HCT116 (cell line): ENCODE measurements at regions not wholly inside any gene's neighbourhood (a gene's known extent, or its start where the extent isn't known, plus 50 kb on each side); places are given as distances from the start of the nearest gene placed in this dataset.

Source experiments
- ATAC-seq: fragments of 200-7000 bp; cut with Tn5 transposase; 2 replicates; pipeline ENCODE4 v1.9.1; 2020; ENCODE audit warnings: mild to moderate bottlenecking, moderate library complexity
- BruUV-seq: library from RNA; stranded (reverse); fragments of 400-500 nt; replicated peaks from 2 replicates; lab custom pipeline; 2021; lab: Mats Ljungman, UMichigan
- CTCF ChIA-PET: fragments of 300-600 bp; sonication (Branson Sonifier 250); formaldehyde crosslinking; loops from one replicate; lab custom pipeline; 2021; ENCODE audit warnings: antibody characterized with exemption; lab: Charles Lee
- POLR2A ChIA-PET: fragments of 300-600, 350-600 bp; sonication (Branson Sonifier 250); formaldehyde crosslinking; loops from one replicate; lab custom pipeline; 2021; ENCODE audit warnings: antibody characterized with exemption; lab: Charles Lee
- RAD21 ChIA-PET, 2 experiments: fragments of 300-600 bp; sonication (Branson Sonifier 250); formaldehyde crosslinking; loops; one replicate each; lab custom pipeline; 2023; ENCODE audit warnings: low total read pairs in 2 of 2; ENCODE audit not compliant: uncharacterized antibody in 2 of 2, unreplicated experiment in 2 of 2, low non-redundant PET in 1 of 2; lab: Charles Lee
- DNase-seq: peaks from one replicate; pipeline ENCODE4 v3.0.0-alpha.2; 2010; ENCODE audit warnings: low read depth, low spot score
- H2AFZ ChIP-seq: fragments of 200-600 bp; shearing (Covaris generic), sonication (generic); 2 replicates; pipeline ENCODE4 v1.6.1; 2017; ENCODE audit warnings: low read depth, mixed run types, mixed read lengths, antibody characterized with exemption, low read length; ENCODE audit not compliant: poor library complexity, severe bottlenecking
- H3K27ac ChIP-seq: 2 replicates; pipeline ENCODE4 v1.5.1; 2012; ENCODE audit warnings: low read depth, low read length
- H3K27me3 ChIP-seq: fragments of 200-600 bp; sonication (generic); 2 replicates; pipeline ENCODE4 v1.6.1; 2016; ENCODE audit warnings: mixed run types, low read length, mixed read lengths; ENCODE audit not compliant: insufficient read depth
- H3K36me3 ChIP-seq, 2 experiments: fragments of 200-500 bp in 1 of 2; fragments of 200-600 bp in 1 of 2; sonication (Bioruptor generic) in 1 of 2; sonication (generic) in 1 of 2; 2 replicates each; pipeline versions ENCODE4 v1.5.1 to v1.6.1; 2014 to 2016; ENCODE audit warnings: low read length in 2 of 2, inconsistent platforms in 1 of 2, mixed read lengths in 1 of 2, mixed run types in 1 of 2; ENCODE audit not compliant: insufficient read depth in 2 of 2, control insufficient read depth in 1 of 2
- H3K4me1 ChIP-seq, 2 experiments: fragments of 200-600 bp in 1 of 2; sonication (generic) in 1 of 2; 2 replicates each; pipeline versions ENCODE4 v1.5.1 to v1.6.1; 2012 to 2017; ENCODE audit warnings: low read length in 2 of 2, inconsistent platforms in 1 of 2, mild to moderate bottlenecking in 1 of 2, mixed read lengths in 1 of 2, mixed run types in 1 of 2, moderate library complexity in 1 of 2; ENCODE audit not compliant: insufficient read depth in 2 of 2, control insufficient read depth in 1 of 2
- H3K4me2 ChIP-seq: fragments of 200-600 bp; sonication (generic); 2 replicates; pipeline ENCODE4 v1.6.1; 2017; ENCODE audit warnings: mixed run types, low read length, mixed read lengths
- H3K4me3 ChIP-seq, 2 experiments: fragments of 200-600 bp in 1 of 2; sonication (generic) in 1 of 2; replicated peaks in 1 of 2; 2 replicates each; pipeline ENCODE4 v1.5.1; 2011 to 2016; ENCODE audit warnings: low read length in 2 of 2, control low read depth in 1 of 2, low read depth in 1 of 2, mild to moderate bottlenecking in 1 of 2, mixed read lengths in 1 of 2, mixed run types in 1 of 2
- H3K79me2 ChIP-seq: fragments of 200-600 bp; sonication (generic); 2 replicates; pipeline ENCODE4 v1.6.1; 2017; ENCODE audit warnings: mild to moderate bottlenecking, mixed run types, low read length, moderate library complexity, mixed read lengths; ENCODE audit not compliant: insufficient read depth
- H3K9ac ChIP-seq: fragments of 200-600 bp; sonication (generic); 2 replicates; pipeline ENCODE4 v1.6.1; 2016; ENCODE audit warnings: low read length, mixed read lengths
- H3K9me2 ChIP-seq: fragments of 200-600 bp; sonication (generic), shearing (Covaris generic); 2 replicates; pipeline ENCODE4 v1.6.1; 2017; ENCODE audit warnings: mixed run types, mild to moderate bottlenecking, moderate library complexity; ENCODE audit not compliant: insufficient read depth
- H3K9me3 ChIP-seq, 2 experiments: fragments of 200-500 bp in 1 of 2; fragments of 200-600 bp in 1 of 2; sonication (Bioruptor generic) in 1 of 2; sonication (generic) in 1 of 2; 2 replicates each; pipeline ENCODE4 v1.6.1; 2014 to 2017; ENCODE audit warnings: low read length in 2 of 2, mixed read lengths in 2 of 2, inconsistent platforms in 1 of 2, low read depth in 1 of 2, mild to moderate bottlenecking in 1 of 2, mixed run types in 1 of 2, moderate library complexity in 1 of 2; ENCODE audit not compliant: control insufficient read depth in 1 of 2, insufficient read depth in 1 of 2
- H4K20me1 ChIP-seq: fragments of 200-600 bp; sonication (generic), shearing (Covaris generic); 2 replicates; pipeline ENCODE4 v1.6.1; 2017; ENCODE audit warnings: mixed run types, mild to moderate bottlenecking, moderate library complexity; ENCODE audit not compliant: insufficient read depth
- CBX3 ChIP-seq: IDR thresholded peaks from 2 replicates; pipeline ENCODE4 v1.6.1; 2012; ENCODE audit warnings: low read depth
- CEBPB ChIP-seq: IDR thresholded peaks from 2 replicates; pipeline ENCODE4 v1.6.1; 2012; ENCODE audit warnings: low read depth
- CTCF ChIP-seq, 3 experiments: fragments of 200-600 bp in 1 of 3; sonication (generic) in 1 of 3; IDR thresholded peaks in 2 of 3; conservative IDR thresholded peaks in 1 of 3; 2 replicates each; pipeline ENCODE4 v1.5.1; 2012 to 2017; ENCODE audit warnings: low read depth in 2 of 3, low read length in 2 of 3, antibody characterized with exemption in 1 of 3, borderline replicate concordance in 1 of 3, control low read depth in 1 of 3, mild to moderate bottlenecking in 1 of 3, mixed read lengths in 1 of 3, mixed run types in 1 of 3, moderate library complexity in 1 of 3; ENCODE audit not compliant: insufficient read depth in 1 of 3
- EGR1 ChIP-seq: IDR thresholded peaks from 2 replicates; pipeline ENCODE4 v1.6.1; 2012; ENCODE audit warnings: low read depth
- ELF1 ChIP-seq: IDR thresholded peaks from 2 replicates; pipeline ENCODE4 v1.6.1; 2012; ENCODE audit warnings: low read depth, borderline replicate concordance
- EZH2 ChIP-seq: fragments of 200-600 bp; sonication (generic); IDR thresholded peaks from 2 replicates; pipeline ENCODE4 v1.6.1; 2017; ENCODE audit warnings: antibody characterized with exemption, mixed run types
- EZH2phosphoT487 ChIP-seq: fragments of 200-600 bp; IDR thresholded peaks from 2 replicates; pipeline ENCODE4 v1.6.1; 2018; ENCODE audit warnings: antibody characterized with exemption, borderline replicate concordance
- JUND ChIP-seq: IDR thresholded peaks from 2 replicates; pipeline ENCODE4 v1.6.1; 2012
- POLR2A ChIP-seq: IDR thresholded peaks from 2 replicates; pipeline ENCODE4 v1.7.0; 2011; ENCODE audit warnings: borderline replicate concordance; ENCODE audit not compliant: insufficient read depth, insufficient read length; ENCODE audit errors: extremely low read depth
- SIN3A ChIP-seq: IDR thresholded peaks from 2 replicates; pipeline ENCODE4 v1.6.1; 2012; ENCODE audit warnings: low read depth
- SP1 ChIP-seq: IDR thresholded peaks from 2 replicates; pipeline ENCODE4 v1.6.1; 2012; ENCODE audit warnings: low read depth
- ZBTB33 ChIP-seq: IDR thresholded peaks from 2 replicates; pipeline ENCODE4 v1.6.1; 2011; ENCODE audit warnings: mild to moderate bottlenecking, low read length, moderate library complexity; ENCODE audit not compliant: insufficient replicate concordance; ENCODE audit errors: extremely low read depth
- ZNF274 ChIP-seq: fragments of 200-500 bp; sonication (Bioruptor generic); IDR thresholded peaks from 2 replicates; pipeline ENCODE4 v1.6.1; 2014; ENCODE audit warnings: mild to moderate bottlenecking, low read depth, low read length, inconsistent platforms
- intact Hi-C: fragments of 100-400 bp; cut with micrococcal nuclease; formaldehyde crosslinking; loops from 2 replicates; pipeline ENCODE4 v1.10.0; 2022

- Histone ChIP-seq H3K4me2 (no peak overlapping the region), H4K20me1 (no peaks in the 10 kb centered on the region), H3K27me3 (0 out of 2 replicates have a peak, but pooled peaks cover 3% of the 10 kb centered on the region), H3K9me3 (no peaks in the 10 kb centered on the region), H3K9me2 (no peaks in the 10 kb centered on the region), H2AFZ (no peak overlapping the region), H3K4me3 (no peak overlapping the region), H3K9ac (no peak overlapping the region), H3K27ac (no peak overlapping the region), H3K36me3 (no peaks in the 10 kb centered on the region), H3K79me2 (no peaks in the 10 kb centered on the region), H3K4me1 (no peaks in the 10 kb centered on the region)
- no peak for DNase-seq
- intact Hi-C loops, result no loop called here
- RAD21 ChIA-PET, result no interaction called here
- no peak for TF ChIP-seq EGR1
- no peak for TF ChIP-seq CTCF (IDR thresholded peaks at IDR 0.05 in 2 of 3, conservative IDR thresholded peaks at IDR 0.05 in 1 of 3; ENCODE audit: borderline replicate concordance in 1 of 3, insufficient read depth in 1 of 3, low read depth in 2 of 3, low read length in 2 of 3)
- TF ChIP-seq ZNF274, result no peak
- no peak for TF ChIP-seq SP1
- TF ChIP-seq ZBTB33, result no peak
- TF ChIP-seq EZH2phosphoT487, result no peak
- no peak for TF ChIP-seq SIN3A
- TF ChIP-seq CBX3, result no peak
- TF ChIP-seq CEBPB, result no peak
- no peak for TF ChIP-seq ELF1
- no peak for TF ChIP-seq POLR2A
- no peak for TF ChIP-seq JUND
- no peak for TF ChIP-seq EZH2
- POLR2A ChIA-PET, result no interaction called here
- no peak for ATAC-seq
- CTCF ChIA-PET, result no interaction called here
- no TSS peak for BruUV-seq
Measured at GRCh38 chr20:40207655-40208054, 481.4 kb downstream of the MAFB start.
